OCI-LY7 (cell line): ENCODE measurements at regions not wholly inside any gene's neighbourhood (a gene's known extent, or its start where the extent isn't known, plus 50 kb on each side); places are given as distances from the start of the nearest gene placed in this dataset.

ENCODE experiments used
- BruUV-seq: library from RNA; stranded (reverse); fragments of 400-500 nt; replicated peaks from 2 replicates; lab custom pipeline; 2021; lab: Mats Ljungman, UMichigan
- CTCF ChIA-PET: fragments of 300-600 bp; sonication (Branson Sonifier 250); formaldehyde crosslinking; loops from one replicate; lab custom pipeline; 2022; ENCODE audit warnings: antibody characterized with exemption; ENCODE audit not compliant: unreplicated experiment; lab: Charles Lee
- POLR2A ChIA-PET: fragments of 300-600 bp; sonication (Branson Sonifier 250); formaldehyde crosslinking; loops from one replicate; lab custom pipeline; 2022; ENCODE audit warnings: antibody characterized with exemption; lab: Charles Lee
- DNase-seq: peaks from one replicate; pipeline ENCODE4 v3.0.0-alpha.2; 2015; ENCODE audit warnings: low spot score
- H2AFZ ChIP-seq: fragments of 200-600 bp; sonication (generic), shearing (Covaris generic); 2 replicates; pipeline ENCODE4 v1.6.1; 2014; ENCODE audit warnings: mild to moderate bottlenecking, antibody characterized with exemption, low read length, moderate library complexity
- H3K27ac ChIP-seq: fragments of 200-600 bp; sonication (generic); 2 replicates; pipeline ENCODE4 v1.5.1; 2014; ENCODE audit warnings: mixed run types, low read depth, mild to moderate bottlenecking, moderate library complexity, low read length, inconsistent platforms; ENCODE audit not compliant: poor library complexity, severe bottlenecking
- H3K36me3 ChIP-seq: fragments of 200-600 bp; sonication (generic); 2 replicates; pipeline ENCODE4 v1.6.1; 2014; ENCODE audit warnings: mild to moderate bottlenecking, antibody characterized with exemption, low read length, moderate library complexity, mixed read lengths; ENCODE audit not compliant: insufficient read depth
- H3K4me1 ChIP-seq: fragments of 200-600 bp; sonication (generic); 2 replicates; pipeline ENCODE4 v1.5.1; 2014; ENCODE audit warnings: mild to moderate bottlenecking, low read length; ENCODE audit not compliant: insufficient read depth, poor library complexity, severe bottlenecking
- H3K4me2 ChIP-seq: fragments of 200-600 bp; sonication (generic); 2 replicates; pipeline ENCODE4 v1.6.1; 2014; ENCODE audit warnings: mild to moderate bottlenecking, low read length
- H3K4me3 ChIP-seq: fragments of 200-600 bp; sonication (generic); 2 replicates; pipeline ENCODE4 v1.5.1; 2014; ENCODE audit warnings: mild to moderate bottlenecking, low read depth, low read length; ENCODE audit not compliant: poor library complexity, severe bottlenecking
- H3K79me2 ChIP-seq: fragments of 200-600 bp; sonication (generic); 2 replicates; pipeline ENCODE4 v1.6.1; 2016; ENCODE audit warnings: low read depth, mild to moderate bottlenecking, low read length, moderate library complexity, mixed read lengths; ENCODE audit not compliant: insufficient read depth
- H3K9me2 ChIP-seq: fragments of 200-600 bp; sonication (generic); 2 replicates; pipeline ENCODE4 v1.6.1; 2016; ENCODE audit warnings: mild to moderate bottlenecking, low read length, mixed read lengths; ENCODE audit not compliant: insufficient read depth
- H3K9me3 ChIP-seq: fragments of 200-600 bp; sonication (generic); 2 replicates; pipeline ENCODE4 v1.6.1; 2014; ENCODE audit warnings: mild to moderate bottlenecking, mixed run types, low read length, mixed read lengths
- H4K20me1 ChIP-seq: fragments of 200-600 bp; sonication (generic); 2 replicates; pipeline ENCODE4 v1.6.1; 2014; ENCODE audit warnings: mild to moderate bottlenecking, antibody characterized with exemption, low read length, moderate library complexity, mixed read lengths; ENCODE audit not compliant: insufficient read depth
- CTCF ChIP-seq: fragments of 200-600 bp; sonication (generic); conservative IDR thresholded peaks from 2 replicates; pipeline ENCODE4 v1.5.1; 2014; ENCODE audit warnings: mild to moderate bottlenecking, antibody characterized with exemption, low read length, moderate library complexity, mixed read lengths
- EZH2phosphoT487 ChIP-seq: fragments of 200-600 bp; sonication (generic); IDR thresholded peaks from 2 replicates; pipeline ENCODE4 v1.6.1; 2018; ENCODE audit warnings: low read depth, borderline replicate concordance, mild to moderate bottlenecking, mixed run types, antibody characterized with exemption, low read length, moderate library complexity, mixed read lengths
- intact Hi-C: fragments of 100-400 bp; cut with micrococcal nuclease; formaldehyde crosslinking; loops from one replicate; pipeline ENCODE4 v1.10.0; 2022; ENCODE audit not compliant: unreplicated experiment

DNA sequence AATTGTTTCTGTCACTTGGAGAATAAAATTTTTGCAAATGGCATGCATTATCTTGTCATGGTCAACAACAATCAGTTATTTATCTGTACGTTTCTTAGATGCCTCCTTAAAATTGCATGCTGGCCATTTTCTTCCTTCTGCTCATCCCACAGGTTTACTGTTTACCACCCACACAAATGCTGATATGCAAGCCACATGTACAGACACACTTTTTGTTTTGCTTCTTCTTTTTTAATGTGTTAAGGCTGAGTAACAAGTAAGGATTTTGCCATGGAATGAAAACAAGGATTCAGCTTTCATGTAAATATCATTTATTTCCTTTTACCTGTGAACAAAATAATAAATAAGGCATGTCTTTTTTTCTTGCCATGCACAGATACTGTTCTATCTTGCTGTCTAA is 1077.1 kb upstream of the ZEB2 start:
- Histone ChIP-seq H3K79me2 (no peaks in the 10 kb centered on the region), H3K4me3 (no peak overlapping the region), H3K9me2 (no peaks in the 10 kb centered on the region), H3K4me2 (no peak overlapping the region), H3K9me3 (no peaks in the 10 kb centered on the region), H3K4me1 (peaks cover 17% of the 10 kb centered on the region), H3K27ac (no peak overlapping the region), H4K20me1 (no peaks in the 10 kb centered on the region), H3K36me3 (no peaks in the 10 kb centered on the region), H2AFZ (no peak overlapping the region)
- ChIA-PET CTCF (no interaction called here), POLR2A (interaction anchor here (1.0 kb wide), 1 partner anchor 38 kb away, joined by 3 read pairs; no protein-coding TSS in a partner anchor)
- intact Hi-C loops, result no loop called here
- BruUV-seq, result no TSS peak
- no peak for DNase-seq
- no peak for TF ChIP-seq EZH2phosphoT487
- TF ChIP-seq CTCF, result no peak

DNA sequence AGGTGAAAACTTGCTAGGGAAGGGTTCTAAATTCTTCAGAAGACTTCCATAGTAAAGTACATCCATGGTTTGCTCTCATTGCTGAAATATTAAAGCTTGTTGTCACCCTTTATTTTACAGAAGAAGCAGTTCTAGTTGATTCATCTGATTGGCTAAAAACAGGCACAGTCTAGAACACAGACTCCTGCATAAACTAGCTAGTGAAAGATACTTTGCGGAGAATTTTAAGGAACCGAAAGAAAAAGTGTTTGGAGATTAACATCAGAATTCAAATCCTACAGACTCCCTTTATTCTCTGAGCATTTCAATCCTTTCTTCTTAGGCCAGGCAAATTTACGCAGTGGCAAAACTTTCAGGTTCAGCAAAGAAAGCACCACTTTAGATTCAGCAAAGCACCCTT is 1076.5 kb upstream of the ZEB2 start:
- no peak for DNase-seq
- no peak overlapping the region for H3K4me2 ChIP-seq
- no TSS peak for BruUV-seq
- intact Hi-C loops, result no loop called here
- POLR2A ChIA-PET, result interaction anchor here (1.0 kb wide), 1 partner anchor 39 kb away, joined by 3 read pairs; no protein-coding TSS in a partner anchor
- no peaks in the 10 kb centered on the region for H4K20me1 ChIP-seq
- TF ChIP-seq CTCF (no peak), EZH2phosphoT487 (no peak)
- no peaks in the 10 kb centered on the region for H3K36me3 ChIP-seq
- H3K4me3 ChIP-seq, result no peak overlapping the region
- peak overlapping the region; percentile 15; the same call in 1 of the 2 replicates for H2AFZ ChIP-seq
- H3K9me3 ChIP-seq, result no peaks in the 10 kb centered on the region
- H3K79me2 ChIP-seq, result no peaks in the 10 kb centered on the region
- H3K9me2 ChIP-seq, result no peaks in the 10 kb centered on the region
- no peak overlapping the region for H3K27ac ChIP-seq
- CTCF ChIA-PET, result no interaction called here
- H3K4me1 ChIP-seq, result peaks cover 17% of the 10 kb centered on the region

DNA sequence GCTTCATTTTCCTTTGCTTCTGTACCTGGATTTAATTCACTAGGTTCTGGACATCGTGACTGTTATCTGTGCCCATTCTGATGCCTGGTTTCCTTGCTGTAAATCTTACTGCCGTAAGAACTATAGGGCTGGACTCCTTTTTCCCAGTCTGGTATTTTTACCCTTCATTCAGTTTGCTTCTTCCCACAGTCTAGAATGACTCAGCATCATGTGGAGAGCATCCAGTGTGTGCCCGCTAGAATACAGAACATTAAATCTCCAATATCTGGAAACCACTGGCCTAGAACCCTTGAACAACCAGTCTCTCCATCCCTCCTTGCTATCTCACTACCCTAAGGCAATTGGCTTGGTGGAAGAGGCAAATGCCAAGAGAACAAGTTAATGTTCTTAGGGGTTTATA is 1075.4 kb upstream of the ZEB2 start:
- intact Hi-C loops, result no loop called here
- CTCF ChIA-PET, result no interaction called here
- H2AFZ ChIP-seq, result no peak overlapping the region

More for the DNA sequence above, 1075.4 kb upstream of the ZEB2 start:
- peaks cover 17% of the 10 kb centered on the region for H3K4me1 ChIP-seq
- no peak overlapping the region for H3K4me2 ChIP-seq
- POLR2A ChIA-PET, result no interaction called here
- H3K36me3 ChIP-seq, result no peaks in the 10 kb centered on the region
- H4K20me1 ChIP-seq, result no peaks in the 10 kb centered on the region
- no peak overlapping the region for H3K4me3 ChIP-seq
- H3K79me2 ChIP-seq, result no peaks in the 10 kb centered on the region
- H3K9me3 ChIP-seq, result no peaks in the 10 kb centered on the region
- no peak for DNase-seq
- BruUV-seq, result no TSS peak
- no peak overlapping the region for H3K27ac ChIP-seq
- TF ChIP-seq EZH2phosphoT487 (no peak), CTCF (no peak)
- no peaks in the 10 kb centered on the region for H3K9me2 ChIP-seq
